Right atrium auricular region (tissue), 2 donors: ENCODE measurements at regions not wholly inside any gene's neighbourhood (a gene's known extent, or its start where the extent isn't known, plus 50 kb on each side); places are given as distances from the start of the nearest gene placed in this dataset.

Source experiments
- DNase-seq: peaks from one replicate; pipeline ENCODE4 v3.0.0-alpha.2; 2019; ENCODE audit warnings: low spot score
- H3K27ac ChIP-seq, 2 donors: fragments of 200-600 bp; sonication (generic); 1 replicate in 1 of 2; 2 replicates in 1 of 2; pipeline ENCODE4 v1.5.1; 2016 to 2019
- H3K27me3 ChIP-seq, 2 donors: fragments of 200-600 bp; sonication (generic); one replicate each; pipeline versions ENCODE4 v1.5.1 to v1.6.0; 2017 to 2019
- H3K36me3 ChIP-seq: fragments of 200-600 bp; sonication (generic); one replicate; pipeline ENCODE4 v1.5.1; 2016
- H3K4me1 ChIP-seq, 2 donors: fragments of 200-600 bp; sonication (generic); one replicate each; pipeline versions ENCODE4 v1.5.1 to v1.6.0; 2017 to 2019
- H3K4me3 ChIP-seq, 2 donors: fragments of 200-600 bp; sonication (generic); 1 replicate in 1 of 2; 2 replicates in 1 of 2; pipeline ENCODE4 v1.5.1; 2017 to 2019; ENCODE audit warnings: mild to moderate bottlenecking in 1 of 2, moderate library complexity in 1 of 2
- H3K9me3 ChIP-seq, 2 donors: fragments of 200-600 bp; sonication (generic); one replicate each; pipeline ENCODE4 v1.5.1; 2019
- CTCF ChIP-seq, 2 donors: fragments of 200-600 bp; sonication (generic); IDR thresholded peaks; one replicate each; pipeline ENCODE4 v1.5.1; 2019; ENCODE audit warnings: antibody characterized with exemption in 2 of 2

DNA sequence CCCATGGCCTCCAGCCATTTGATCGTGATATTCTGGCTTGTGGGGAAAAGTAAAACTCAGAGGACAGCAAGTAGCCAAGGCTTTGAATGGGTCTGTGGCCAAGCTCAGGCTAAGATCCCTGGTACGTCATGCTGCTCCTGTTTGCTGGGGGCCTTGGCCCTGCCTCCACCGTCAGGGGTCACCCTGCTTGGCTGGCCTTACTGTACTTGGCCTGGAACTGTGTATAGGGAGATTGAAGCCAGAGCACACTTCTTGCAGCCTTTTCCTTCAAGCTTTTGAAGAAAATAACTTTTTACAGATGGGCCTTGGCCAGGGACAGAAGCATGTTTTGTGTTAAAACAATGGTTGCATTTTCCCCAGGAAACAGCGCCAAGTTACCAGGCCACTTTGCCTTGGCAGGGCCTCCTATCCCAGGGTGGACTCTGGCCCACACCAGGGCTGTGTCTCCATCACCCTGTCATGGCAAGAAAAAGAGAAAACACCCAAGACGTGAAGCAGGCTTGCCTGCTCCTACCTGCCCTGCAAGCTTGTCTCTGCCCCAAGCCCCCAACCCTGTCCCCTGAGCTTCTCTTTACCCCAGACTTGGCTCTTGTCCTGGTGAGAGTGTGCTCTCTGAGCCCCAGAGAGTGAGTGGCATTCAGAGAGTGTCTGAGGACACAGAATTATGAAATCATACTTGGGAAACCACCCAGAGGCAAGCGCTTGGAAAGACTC lies 286.9 kb downstream of the GADD45G start:
- H3K36me3 ChIP-seq: no peaks in the 10 kb centered on the region
- TF ChIP-seq CTCF (IDR thresholded peaks at IDR 0.05): no peak
- no peak for DNase-seq
- H3K9me3 ChIP-seq: no peaks in the 10 kb centered on the region
- H3K4me3 ChIP-seq: no peak overlapping the region
- H3K27me3 ChIP-seq: no peaks in the 10 kb centered on the region
- peak overlapping the region; percentile 71 to 80 for H3K27ac ChIP-seq
- H3K4me1 ChIP-seq: peaks cover 0 to 36% of the 10 kb centered on the region in 2 donors

DNA sequence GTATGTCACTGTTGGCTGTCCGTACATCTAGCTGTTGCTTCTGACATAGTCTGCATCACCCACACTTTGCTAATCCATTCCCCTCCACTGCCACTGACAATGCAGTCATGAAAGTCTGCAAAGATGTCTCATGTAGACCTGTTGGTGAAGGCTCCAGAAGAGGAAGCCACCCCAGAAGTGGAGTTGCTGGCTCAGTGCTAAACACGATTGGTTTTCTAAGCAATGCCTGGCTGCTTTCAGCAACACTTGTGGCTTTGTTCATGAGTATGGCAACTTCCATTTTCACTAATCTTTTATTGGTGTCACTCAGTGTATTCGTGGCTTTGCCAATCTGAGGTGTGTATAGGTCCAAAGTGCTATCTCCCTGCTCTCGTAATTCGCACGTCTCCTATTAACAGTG lies 288.1 kb downstream of the GADD45G start:
- H3K4me1 ChIP-seq: peaks cover 0 to 28% of the 10 kb centered on the region in 2 donors
- TF ChIP-seq CTCF (IDR thresholded peaks at IDR 0.05): no peak
- H3K9me3 ChIP-seq: no peaks in the 10 kb centered on the region
- H3K27ac ChIP-seq: peak overlapping the region in 1 of 2 donors; percentile 80
- DNase-seq: no peak
- H3K4me3 ChIP-seq: no peak overlapping the region
- H3K27me3 ChIP-seq: no peaks in the 10 kb centered on the region
- no peaks in the 10 kb centered on the region for H3K36me3 ChIP-seq

DNA sequence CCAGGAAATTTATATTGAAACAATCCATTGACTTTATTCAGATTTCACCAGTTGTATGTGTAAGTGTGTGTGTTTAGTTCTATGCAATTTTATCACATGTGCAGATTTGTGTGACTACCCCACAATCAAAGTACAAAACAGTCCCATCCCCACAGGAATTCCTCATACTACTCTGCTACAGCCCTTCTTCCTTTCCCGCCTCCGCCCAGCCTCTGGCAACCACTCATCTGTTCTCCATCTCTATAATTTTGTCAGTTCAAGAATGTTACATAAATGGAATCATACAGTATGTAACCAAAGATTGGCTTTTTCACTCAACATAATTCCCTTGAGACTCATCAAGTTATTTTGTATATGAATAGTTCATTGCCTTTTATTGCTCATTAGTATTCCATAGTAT lies 289.1 kb downstream of the GADD45G start:
- DNase-seq: no peak
- H3K27ac ChIP-seq: no peak overlapping the region
- no peak overlapping the region for H3K4me3 ChIP-seq
- H3K9me3 ChIP-seq: no peaks in the 10 kb centered on the region
- no peaks in the 10 kb centered on the region for H3K27me3 ChIP-seq
- TF ChIP-seq CTCF (IDR thresholded peaks at IDR 0.05): no peak
- H3K4me1 ChIP-seq: peaks cover 0 to 28% of the 10 kb centered on the region in 2 donors
- H3K36me3 ChIP-seq: no peaks in the 10 kb centered on the region

DNA sequence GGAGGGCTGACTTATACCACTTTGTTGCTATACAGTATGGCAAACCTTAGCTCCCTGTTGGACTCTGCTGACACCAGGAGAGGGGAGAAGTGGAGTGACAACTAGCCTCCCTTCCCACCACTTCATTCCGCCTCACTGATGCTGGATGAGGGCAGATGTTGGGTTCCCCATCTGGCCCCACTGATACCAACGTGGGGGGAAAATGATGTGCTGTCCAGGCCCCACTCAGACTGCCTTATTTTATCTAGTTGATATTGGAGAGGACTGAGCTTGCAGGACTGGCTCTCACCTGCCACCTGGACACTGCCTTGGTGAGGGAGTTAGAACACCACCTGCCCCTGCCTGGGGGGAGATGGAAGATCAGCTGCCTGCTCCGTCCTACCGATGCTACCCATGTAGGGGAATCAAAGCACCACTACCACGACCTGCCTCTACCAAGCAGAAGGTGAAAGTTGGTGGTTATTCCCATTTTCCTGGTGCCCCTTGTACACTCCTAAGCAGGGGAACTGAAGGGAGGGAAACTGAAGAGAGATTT lies 292.1 kb downstream of the GADD45G start:
- no peak for TF ChIP-seq CTCF (IDR thresholded peaks at IDR 0.05)

DNA sequence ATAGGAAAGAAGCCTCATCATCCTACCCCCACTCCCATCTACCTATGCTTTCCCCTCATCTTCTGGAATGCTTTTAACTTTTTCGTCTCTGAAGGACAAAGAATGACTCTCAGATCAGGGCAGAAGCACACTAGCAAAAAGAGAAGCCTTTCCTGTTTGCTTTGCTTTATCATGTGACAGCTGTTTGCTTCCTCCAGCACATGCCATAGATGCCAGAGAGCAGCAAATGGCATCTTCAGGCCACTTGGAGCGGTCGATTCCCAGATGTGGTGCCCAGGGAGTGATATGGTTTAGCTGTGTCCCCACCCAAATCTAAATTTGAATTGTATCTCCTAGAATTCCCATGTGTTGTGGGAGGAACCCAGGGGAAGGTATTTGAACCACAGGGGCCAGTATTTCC lies 294.8 kb downstream of the GADD45G start:
- no peak for TF ChIP-seq CTCF (IDR thresholded peaks at IDR 0.05)
- no peak for DNase-seq
- Histone ChIP-seq H3K9me3 (no peaks in the 10 kb centered on the region), H3K27ac (no peak overlapping the region), H3K4me1 (no peaks in the 10 kb centered on the region), H3K36me3 (no peaks in the 10 kb centered on the region), H3K27me3 (no peaks in the 10 kb centered on the region), H3K4me3 (no peak overlapping the region)

More for the DNA sequence above, 292.1 kb downstream of the GADD45G start:
- H3K4me1 ChIP-seq: peaks cover 0 to 11% of the 10 kb centered on the region in 2 donors
- H3K27me3 ChIP-seq: no peaks in the 10 kb centered on the region
- H3K36me3 ChIP-seq: no peaks in the 10 kb centered on the region
- DNase-seq: no peak
- H3K4me3 ChIP-seq: no peak overlapping the region
- no peak overlapping the region for H3K27ac ChIP-seq
- no peaks in the 10 kb centered on the region for H3K9me3 ChIP-seq

DNA sequence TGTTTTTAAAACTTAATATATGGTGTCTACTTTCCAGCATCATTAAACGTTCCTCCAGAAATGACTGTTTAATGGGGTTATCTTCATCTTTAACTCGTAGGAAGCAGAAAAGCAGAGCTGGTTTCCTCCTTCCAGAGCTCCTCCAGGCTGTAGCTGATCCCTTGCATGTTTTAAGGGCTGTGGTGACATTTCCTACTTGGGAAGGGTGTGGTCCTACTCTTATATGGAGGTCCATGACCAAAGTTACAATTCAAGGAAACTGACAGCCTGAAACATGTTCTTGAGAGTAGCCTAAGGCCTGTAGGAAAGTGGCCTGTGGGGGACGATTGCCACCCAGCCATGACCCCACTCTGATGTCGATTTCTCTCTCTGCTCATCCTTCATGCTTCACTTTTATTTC lies 297.1 kb downstream of the GADD45G start:
- no peaks in the 10 kb centered on the region for H3K36me3 ChIP-seq
- no peak for DNase-seq
- no peaks in the 10 kb centered on the region for H3K9me3 ChIP-seq
- H3K27ac ChIP-seq: no peak overlapping the region
- H3K4me3 ChIP-seq: no peak overlapping the region
- H3K4me1 ChIP-seq: no peaks in the 10 kb centered on the region
- no peak for TF ChIP-seq CTCF (IDR thresholded peaks at IDR 0.05)
- no peaks in the 10 kb centered on the region for H3K27me3 ChIP-seq
